ENCODE measurements at regions not wholly inside any gene's neighbourhood (a gene's known extent, or its start where the extent isn't known, plus 50 kb on each side); places are given as distances from the start of the nearest gene placed in this dataset.

- intact Hi-C loops (cut with DNase I), result no loop called here
- H3K4me1 ChIP-seq, result peaks cover 0 to 12% (median 0%) of the 10 kb centered on the region in 12 donors
- H3K4me3 ChIP-seq, result no peak overlapping the region
- DNase-seq (no peak), ATAC-seq (no peak)
- TF ChIP-seq CTCF (IDR thresholded peaks at IDR 0.05) (no peak), POLR2A (IDR thresholded peaks at IDR 0.05) (no peak)
- no peak overlapping the region for H3K27ac ChIP-seq
- WGBS, 4 donors, result 61 to 82% (median 66%) methylated on average over 7 of the region's 7 CpGs
- H3K27me3 ChIP-seq, result peaks cover 0 to 15% (median 0%) of the 10 kb centered on the region in 9 donors
- H3K36me3 ChIP-seq, result no peaks in the 10 kb centered on the region
- H3K9me3 ChIP-seq, result no peaks in the 10 kb centered on the region
These were observed 201.2 kb upstream of the SFSWAP start for GRCh38 chr12:131509701-131510100.

- no peak for TF ChIP-seq CTCF (IDR thresholded peaks at IDR 0.05)
- no peak for TF ChIP-seq POLR2A (IDR thresholded peaks at IDR 0.05)
- H3K9me3 ChIP-seq, result peaks cover 0 to 5% (median 0%) of the 10 kb centered on the region in 12 donors
- H3K36me3 ChIP-seq, result no peaks in the 10 kb centered on the region
- ATAC-seq (no peak), DNase-seq (no peak)
- peaks cover 0 to 12% (median 0%) of the 10 kb centered on the region in 12 donors for H3K4me1 ChIP-seq
- no peak overlapping the region for H3K4me3 ChIP-seq
- intact Hi-C loops (cut with DNase I), result no loop called here
- H3K27ac ChIP-seq, result no peak overlapping the region
- 52 to 59% (median 55%) methylated on average over 4 of the region's 4 CpGs for WGBS, 4 donors
- H3K27me3 ChIP-seq, result peaks cover 0 to 21% (median 0%) of the 10 kb centered on the region in 9 donors
These were observed 200.5 kb upstream of the SFSWAP start for GRCh38 chr12:131510431-131510830.

- Histone ChIP-seq H3K4me1 (peaks cover 0 to 12% (median 0%) of the 10 kb centered on the region in 12 donors), H3K9me3 (peaks cover 0 to 15% (median 0%) of the 10 kb centered on the region in 12 donors), H3K27ac (no peak overlapping the region), H3K4me3 (no peak overlapping the region), H3K27me3 (peaks cover 0 to 22% (median 0%) of the 10 kb centered on the region in 9 donors), H3K36me3 (no peaks in the 10 kb centered on the region)
- 44 to 51% (median 49%) methylated on average over 7 of the region's 7 CpGs for WGBS, 4 donors
- TF ChIP-seq POLR2A (IDR thresholded peaks at IDR 0.05) (no peak), CTCF (IDR thresholded peaks at IDR 0.05) (no peak)
- ATAC-seq, result peak in 2 of 4 donors; percentile 35 to 37
- intact Hi-C loops (cut with DNase I), result no loop called here
- no peak for DNase-seq
These were observed 199.5 kb upstream of the SFSWAP start for GRCh38 chr12:131511391-131511802.

GRCh38 chr12:131511803-131512561, 198.9 kb upstream of the SFSWAP start:
- intact Hi-C loops (cut with DNase I), result no loop called here
- H3K27ac ChIP-seq, result no peak overlapping the region

More at GRCh38 chr12:131511803-131512561, 198.9 kb upstream of the SFSWAP start:
- Histone ChIP-seq H3K27me3 (peaks cover 0 to 18% (median 0%) of the 10 kb centered on the region in 9 donors), H3K9me3 (peaks cover 0 to 21% (median 3%) of the 10 kb centered on the region in 12 donors), H3K4me3 (no peak overlapping the region), H3K4me1 (peaks cover 0 to 12% (median 0%) of the 10 kb centered on the region in 12 donors), H3K36me3 (no peaks in the 10 kb centered on the region)
- DNase-seq (no peak), ATAC-seq (peak in 1 of 4 donors; percentile 11)
- 78 to 86% (median 79%) methylated on average over 10 to 11 of the region's 11 CpGs for WGBS, 4 donors
- TF ChIP-seq POLR2A (IDR thresholded peaks at IDR 0.05) (no peak), CTCF (IDR thresholded peaks at IDR 0.05) (no peak)
